ENCODE measurements at regions not wholly inside any gene's neighbourhood (a gene's known extent, or its start where the extent isn't known, plus 50 kb on each side); places are given as distances from the start of the nearest gene placed in this dataset.

GRCh38 chr10:111211706-111212105 is 134.9 kb downstream of the ADRA2A start:
- H3K4me1 ChIP-seq (ENCODE audit: insufficient read depth) = peaks cover 5% of the 10 kb centered on the region
- H3K4me3 ChIP-seq = no peak overlapping the region
- H3K9me3 ChIP-seq = no peaks in the 10 kb centered on the region
- intact Hi-C loops (cut with DNase I) = no loop called here
- no peak overlapping the region for H3K27ac ChIP-seq
- no peaks in the 10 kb centered on the region for H3K27me3 ChIP-seq
- TF ChIP-seq CTCF (IDR thresholded peaks at IDR 0.05) = no peak
- 11 to 29% (median 13%) methylated on average over 3 of the region's 3 CpGs for WGBS, 3 donors
- H3K36me3 ChIP-seq = no peaks in the 10 kb centered on the region
- DNase-seq = no peak

- intact Hi-C loops (cut with DNase I) = no loop called here
- Histone ChIP-seq H3K27ac (no peak overlapping the region), H3K9me3 (no peaks in the 10 kb centered on the region), H3K4me1 (ENCODE audit: insufficient read depth) (no peaks in the 10 kb centered on the region), H3K36me3 (no peaks in the 10 kb centered on the region), H3K27me3 (no peaks in the 10 kb centered on the region), H3K4me3 (no peak overlapping the region)
- 68 to 75% (median 73%) methylated on average over 10 of the region's 10 CpGs for WGBS, 3 donors
- TF ChIP-seq CTCF (IDR thresholded peaks at IDR 0.05) (no peak), EP300 (IDR thresholded peaks at IDR 0.05) (no peak), POLR2A (IDR thresholded peaks at IDR 0.05) (no peak)
- DNase-seq = no peak
Observed at GRCh38 chr10:111221682-111222480, 145.1 kb downstream of the ADRA2A start.

- DNase-seq = no peak
- H3K4me3 ChIP-seq = no peak overlapping the region
- TF ChIP-seq EP300 (IDR thresholded peaks at IDR 0.05) (no peak), CTCF (IDR thresholded peaks at IDR 0.05) (no peak), POLR2A (IDR thresholded peaks at IDR 0.05) (no peak)
- 73 to 87% (median 80%) methylated on average over 4 of the region's 4 CpGs for WGBS, 3 donors
- no peaks in the 10 kb centered on the region for H3K9me3 ChIP-seq
- H3K27me3 ChIP-seq = no peaks in the 10 kb centered on the region
- H3K36me3 ChIP-seq = no peaks in the 10 kb centered on the region
- no peaks in the 10 kb centered on the region for H3K4me1 ChIP-seq (ENCODE audit: insufficient read depth)
- intact Hi-C loops (cut with DNase I) = no loop called here
- H3K27ac ChIP-seq = no peak overlapping the region
Observed at GRCh38 chr10:111222961-111223360, 146.1 kb downstream of the ADRA2A start.

GRCh38 chr10:111231779-111232178 is 154.9 kb downstream of the ADRA2A start:
- DNase-seq = no peak
- Histone ChIP-seq H3K4me1 (ENCODE audit: insufficient read depth) (no peaks in the 10 kb centered on the region), H3K9me3 (no peaks in the 10 kb centered on the region), H3K27me3 (no peaks in the 10 kb centered on the region), H3K4me3 (no peak overlapping the region), H3K27ac (no peak overlapping the region), H3K36me3 (no peaks in the 10 kb centered on the region)
- TF ChIP-seq POLR2A (IDR thresholded peaks at IDR 0.05) (no peak), CTCF (IDR thresholded peaks at IDR 0.05) (no peak), EP300 (IDR thresholded peaks at IDR 0.05) (no peak)
- WGBS, 3 donors = 25 to 37% (median 26%) methylated on average over 5 of the region's 5 CpGs
- intact Hi-C loops (cut with DNase I) = no loop called here
